ENCODE measurements at regions not wholly inside any gene's neighbourhood (a gene's known extent, or its start where the extent isn't known, plus 50 kb on each side); places are given as distances from the start of the nearest gene placed in this dataset.
A peak's percentile ranks its signal among the peaks of the same experiment; 100 is the strongest.

DNA sequence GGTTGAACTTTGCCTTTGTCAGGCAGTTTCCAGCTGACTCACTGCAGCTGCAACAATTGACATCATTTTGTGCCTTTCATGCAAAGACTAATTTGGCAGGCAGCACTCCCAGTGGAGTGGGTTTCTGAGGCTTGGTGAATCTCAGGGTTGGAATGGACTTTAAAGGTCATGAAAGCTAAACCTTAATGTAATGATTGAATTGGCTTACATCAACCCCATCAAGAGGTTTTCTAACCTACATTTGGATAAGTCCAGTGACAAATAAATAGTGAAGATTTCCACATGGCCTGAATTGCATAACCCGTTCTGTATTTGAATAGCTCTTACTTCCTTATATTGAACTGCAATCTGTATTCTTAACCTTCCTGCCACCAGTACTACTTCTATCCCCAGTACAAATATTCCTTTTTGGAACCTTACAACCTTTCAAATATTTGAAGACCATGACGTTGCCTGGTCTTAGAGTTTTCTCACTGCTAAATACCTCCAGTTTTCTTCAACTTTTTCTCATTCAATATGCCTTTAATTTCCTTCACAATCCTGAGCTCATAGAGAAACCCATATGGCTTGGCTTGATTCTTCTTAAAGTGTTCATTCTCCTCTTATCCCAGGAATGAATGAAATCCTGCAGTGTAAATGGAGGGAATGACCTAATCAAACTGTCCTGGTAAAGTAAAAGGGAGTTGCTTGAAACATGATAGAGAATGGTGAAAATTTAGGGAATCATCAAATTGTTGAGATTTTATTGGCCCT, 168.1 kb upstream of the NOVA1 start:
- peak; percentile 69 for DNase-seq (ENCODE audit: low read depth)

DNA sequence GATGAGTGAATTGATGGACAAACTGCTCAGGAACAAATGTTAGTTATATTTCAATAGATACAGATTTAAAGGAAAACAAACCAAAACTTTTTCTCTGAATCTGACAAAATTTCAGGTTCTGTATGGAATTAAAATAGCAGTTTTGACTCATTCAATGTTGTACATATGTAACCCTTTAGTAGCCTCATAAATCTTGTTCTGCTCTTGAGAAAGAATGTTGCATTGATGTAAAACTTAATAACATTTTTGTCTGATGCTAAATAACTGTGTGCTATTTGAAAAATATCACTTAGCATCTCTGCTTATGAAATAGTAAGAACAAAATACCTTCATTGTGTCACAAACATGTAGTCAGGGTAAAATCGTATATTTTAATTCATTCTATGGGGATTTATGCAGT, 168.9 kb upstream of the NOVA1 start:
- no peak for DNase-seq (ENCODE audit: low read depth)

DNA sequence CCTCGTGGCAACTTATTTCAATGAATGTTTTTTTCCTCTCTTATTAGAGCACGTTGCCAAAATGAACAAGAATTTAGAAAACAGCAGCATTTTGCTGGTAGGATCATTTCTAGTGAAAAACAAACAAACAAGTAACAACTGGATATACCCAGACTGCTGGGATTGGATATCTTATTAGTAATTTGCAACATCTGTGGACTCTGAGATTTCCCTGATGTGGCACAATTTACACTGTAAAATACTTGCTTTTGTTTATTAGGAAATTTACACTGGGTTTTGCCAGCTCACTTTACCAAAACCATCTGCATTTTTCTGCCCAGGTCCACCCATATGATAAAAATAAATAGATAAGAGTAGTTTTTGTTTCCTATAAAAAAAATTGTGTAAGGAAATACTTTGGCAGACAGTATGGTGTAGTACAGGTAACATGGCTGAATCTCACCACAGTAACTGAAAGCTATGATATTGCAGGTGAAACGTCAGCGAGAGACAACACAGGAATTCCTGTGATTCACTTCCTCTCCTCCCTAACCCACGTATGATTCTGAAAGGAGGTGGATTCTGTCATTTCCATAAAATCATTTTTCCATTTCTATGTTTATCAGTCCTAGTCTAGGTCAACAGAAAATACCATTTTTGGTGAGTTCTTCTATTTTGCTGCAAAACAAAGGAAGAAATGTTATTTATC, 176.2 kb upstream of the NOVA1 start:
- no peak for DNase-seq (ENCODE audit: low read depth)

DNA sequence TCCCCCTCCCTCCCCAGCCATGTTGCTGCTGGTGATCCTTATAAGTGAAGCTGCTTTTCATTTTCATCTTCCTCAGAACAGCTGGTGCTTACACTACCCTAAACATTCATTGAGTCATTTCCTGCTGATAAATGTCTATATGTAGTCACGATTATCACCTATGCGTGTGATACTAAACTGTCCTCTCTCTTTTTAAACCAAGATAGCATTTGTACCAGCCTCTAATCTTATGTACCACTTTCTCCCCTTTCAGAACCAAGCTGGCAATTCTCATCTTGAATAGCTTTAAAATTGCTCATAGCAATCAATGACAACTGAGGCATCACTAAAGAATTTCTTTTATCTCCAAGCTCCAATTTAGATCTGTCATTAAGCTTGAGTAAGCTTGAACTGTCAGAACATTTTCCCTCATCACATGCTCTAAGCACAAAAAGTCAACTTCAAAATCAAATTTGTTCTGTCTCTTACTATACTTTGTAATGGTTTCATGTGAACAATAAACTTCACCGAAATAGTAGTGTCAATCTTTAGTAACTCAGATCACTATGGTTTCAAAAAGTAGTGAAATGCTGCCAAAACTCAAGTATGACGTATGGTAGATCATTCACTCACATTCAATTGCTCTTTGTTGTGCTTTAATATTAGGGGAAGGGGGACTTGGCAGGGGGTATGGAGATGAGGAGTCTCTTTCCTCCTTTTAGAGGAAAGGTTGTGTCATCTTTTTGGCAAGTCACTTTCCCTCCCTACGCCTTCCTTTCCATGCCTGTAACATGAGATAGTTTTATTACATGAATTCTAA, 178.1 kb upstream of the NOVA1 start:
- peak; percentile 24 for DNase-seq (ENCODE audit: low read depth)

DNA sequence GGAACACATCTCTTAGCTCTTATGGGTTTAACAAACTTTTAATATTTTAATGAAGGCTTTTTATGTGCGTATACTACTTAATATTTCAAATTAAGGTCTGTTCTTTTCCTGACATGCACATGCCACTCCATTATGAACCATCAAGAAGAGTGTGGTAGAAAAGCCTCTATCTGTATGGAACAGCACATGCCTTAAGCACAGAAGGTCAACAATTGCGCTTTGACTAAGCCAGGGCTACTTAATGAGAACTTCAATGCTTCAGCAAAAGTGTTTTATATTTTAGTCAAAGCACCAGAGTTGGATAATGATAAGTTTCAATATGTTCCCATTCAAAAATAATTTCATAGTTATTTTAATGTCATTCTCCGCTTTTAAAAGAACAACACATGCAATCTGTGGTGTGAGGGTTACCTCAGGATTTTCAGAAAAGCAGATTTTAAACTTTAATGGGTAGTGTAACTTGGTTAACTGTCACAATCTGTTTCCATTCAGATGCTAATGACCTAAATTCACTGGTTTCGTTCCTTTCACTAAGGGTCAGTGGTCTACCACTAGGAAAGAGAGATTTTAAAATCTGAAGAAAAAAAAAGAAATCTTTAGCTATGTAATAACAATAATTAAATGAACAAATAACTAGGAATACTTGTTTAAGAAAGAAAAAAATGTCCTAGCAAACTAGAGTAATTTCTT, 193.4 kb upstream of the NOVA1 start:
- no peak for DNase-seq (ENCODE audit: low read depth)

DNA sequence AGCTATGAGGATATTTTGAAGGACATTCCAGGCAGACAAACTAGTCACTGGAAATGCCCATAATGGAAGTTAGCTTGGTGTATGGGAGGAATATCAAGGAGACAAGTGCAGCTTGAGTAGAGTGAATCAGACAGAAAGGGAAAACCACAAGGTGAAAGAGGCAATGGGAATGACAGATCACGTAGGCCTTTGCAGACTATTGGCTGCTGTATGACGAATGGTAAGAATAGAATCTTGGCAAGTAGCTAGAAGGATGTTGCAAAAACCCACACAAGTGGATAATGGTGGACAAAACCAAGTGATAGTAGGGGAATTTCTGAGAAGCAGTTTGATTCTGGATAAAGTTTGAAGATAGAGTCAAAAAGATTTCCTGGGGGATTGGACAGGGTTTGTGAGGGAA, 196.9 kb upstream of the NOVA1 start:
- peak; percentile 8 for DNase-seq (ENCODE audit: low read depth)

DNA sequence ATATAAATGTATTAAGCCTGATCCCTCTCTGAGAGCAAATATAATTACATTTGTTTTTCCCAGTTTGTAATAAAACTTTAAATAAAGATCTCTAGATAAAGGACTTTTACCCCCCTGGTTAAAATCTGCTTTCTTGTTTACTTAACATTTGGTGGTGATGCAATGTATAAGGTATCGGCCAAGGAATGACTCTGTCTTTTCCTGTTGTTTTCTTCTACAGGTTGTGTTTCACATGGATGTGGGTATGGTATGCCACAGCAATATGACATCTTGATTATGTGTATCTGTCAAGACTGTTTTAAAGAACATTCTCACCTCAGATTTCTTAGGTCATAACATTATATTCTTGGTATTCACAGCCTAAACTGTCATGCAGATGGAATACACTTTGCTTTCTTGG, 210.6 kb upstream of the NOVA1 start:
- DNase-seq (ENCODE audit: low read depth): no peak

DNA sequence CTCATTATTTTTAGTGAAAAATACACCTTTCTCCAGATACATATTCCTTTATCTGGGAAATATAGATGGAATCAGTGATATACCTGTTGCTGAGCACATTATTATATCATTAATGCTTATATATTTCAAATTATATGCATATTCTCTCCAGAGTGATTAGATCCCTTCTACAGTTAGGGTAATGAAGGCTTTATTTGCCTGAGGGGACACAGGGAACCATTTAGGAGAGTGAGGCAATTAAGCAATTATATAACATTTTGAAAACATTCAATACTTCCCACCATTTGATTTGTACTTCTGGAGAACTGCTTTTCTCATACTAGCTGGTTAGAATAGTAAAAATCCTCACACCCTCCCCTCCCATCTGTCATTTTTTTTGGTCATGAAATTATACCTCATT, 212.8 kb upstream of the NOVA1 start:
- DNase-seq (ENCODE audit: low read depth): no peak

DNA sequence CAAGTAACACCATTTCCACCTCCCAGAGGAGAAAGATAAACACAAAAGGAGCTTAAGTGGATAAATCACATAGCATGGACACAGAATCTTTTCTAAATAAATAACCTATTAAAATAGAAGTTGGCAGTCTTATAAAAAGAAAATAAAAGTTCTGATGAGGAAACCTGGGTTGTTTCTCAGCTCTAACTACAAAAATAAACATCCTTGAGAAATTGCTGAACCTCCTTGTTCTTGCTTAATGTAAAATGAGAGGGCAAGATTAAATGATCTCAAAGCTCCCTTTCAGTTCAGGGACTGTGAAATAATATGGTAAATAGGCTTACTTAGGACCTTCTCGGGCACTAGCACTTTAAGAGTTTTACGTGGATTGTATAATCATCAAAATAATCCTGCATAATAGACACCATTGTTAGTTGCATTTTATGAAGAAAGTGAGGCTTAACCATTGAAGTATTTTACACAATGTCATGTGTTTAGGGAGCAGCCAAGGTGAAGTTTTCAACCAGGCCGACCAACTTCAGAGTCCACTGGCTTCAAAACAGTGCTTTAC, 214.0 kb upstream of the NOVA1 start:
- no peak for DNase-seq (ENCODE audit: low read depth)

DNA sequence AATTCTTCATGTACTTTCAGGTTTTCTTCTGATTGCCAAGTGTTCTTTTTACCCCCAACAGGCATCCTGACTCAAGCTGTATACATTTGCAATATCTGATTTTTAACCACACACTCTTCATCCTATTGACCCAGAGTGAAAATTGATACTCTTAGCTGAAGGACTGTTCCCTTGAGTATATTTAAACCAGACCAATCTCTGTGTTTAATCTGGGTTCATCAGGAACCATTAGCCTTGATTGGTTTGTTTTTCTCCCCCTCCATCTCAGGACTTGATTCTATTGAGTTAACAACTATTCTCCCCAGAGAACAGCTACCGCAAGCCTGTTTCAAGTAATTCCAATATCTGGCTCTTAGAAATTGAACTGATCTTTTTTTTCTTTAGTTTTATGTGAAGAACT, 222.3 kb upstream of the NOVA1 start:
- DNase-seq (ENCODE audit: low read depth): no peak

DNA sequence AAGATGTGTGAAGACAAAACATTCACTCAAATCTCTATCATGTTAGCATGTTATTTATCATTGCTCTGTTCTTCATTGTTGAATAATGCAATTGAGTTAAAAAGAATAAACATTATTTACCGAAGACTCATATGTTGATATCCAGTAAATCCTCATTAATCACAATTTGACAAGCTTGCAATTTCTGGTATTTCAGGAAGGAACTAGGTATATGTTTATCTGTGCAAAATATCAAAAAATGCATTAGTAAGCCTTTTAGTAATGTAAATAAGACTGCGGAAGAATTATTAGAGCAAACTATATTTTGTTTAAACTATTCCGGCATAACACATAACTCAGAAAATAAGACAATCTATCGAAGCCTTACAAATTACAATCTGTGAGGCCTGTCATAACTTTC, 222.7 kb upstream of the NOVA1 start:
- DNase-seq (ENCODE audit: low read depth): no peak

DNA sequence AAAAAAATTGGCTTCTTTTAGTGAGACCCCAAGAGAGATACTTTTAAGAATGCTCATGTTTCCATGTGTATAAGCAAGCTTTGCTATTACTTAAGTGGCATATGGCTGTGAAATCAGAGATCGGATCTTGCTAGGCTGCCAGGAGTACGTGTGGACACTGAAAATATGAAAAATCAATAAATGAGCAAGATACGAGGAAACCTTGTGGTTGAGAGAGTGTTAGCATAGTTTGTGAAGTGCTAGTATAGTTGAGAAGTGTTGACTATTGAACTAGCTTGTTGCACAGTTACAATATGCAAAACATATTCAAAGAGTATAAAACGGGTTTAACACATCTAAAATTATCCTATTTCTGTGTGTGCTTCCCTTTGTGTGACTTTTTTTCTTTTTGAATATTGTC, 230.9 kb upstream of the NOVA1 start:
- DNase-seq (ENCODE audit: low read depth): no peak

DNA sequence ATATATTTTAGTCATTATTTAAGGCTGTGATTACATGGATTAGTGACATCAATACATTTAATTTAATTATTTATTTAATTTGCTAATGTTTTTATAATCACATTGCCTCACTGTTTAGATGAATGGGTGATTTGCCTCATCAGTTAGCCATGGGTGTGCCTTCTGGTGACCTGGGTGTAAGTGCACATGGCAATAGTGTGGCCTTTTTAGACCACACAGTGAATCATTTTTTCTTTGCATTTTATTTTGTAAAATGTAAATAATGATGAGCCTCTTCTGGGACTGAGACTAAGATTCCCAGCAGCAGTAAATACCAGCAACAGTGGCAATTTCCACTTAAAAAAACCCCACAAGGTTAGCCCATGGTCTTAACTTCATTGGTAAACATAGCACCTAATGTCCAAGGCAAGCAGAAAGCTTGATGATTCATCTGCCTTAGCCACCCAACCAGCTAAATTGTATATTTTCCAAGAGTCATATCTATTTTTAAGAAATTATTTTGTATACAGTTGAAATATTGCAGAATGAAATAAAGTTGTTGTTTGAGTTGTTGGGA, 235.9 kb upstream of the NOVA1 start:
- DNase-seq (ENCODE audit: low read depth): no peak

DNA sequence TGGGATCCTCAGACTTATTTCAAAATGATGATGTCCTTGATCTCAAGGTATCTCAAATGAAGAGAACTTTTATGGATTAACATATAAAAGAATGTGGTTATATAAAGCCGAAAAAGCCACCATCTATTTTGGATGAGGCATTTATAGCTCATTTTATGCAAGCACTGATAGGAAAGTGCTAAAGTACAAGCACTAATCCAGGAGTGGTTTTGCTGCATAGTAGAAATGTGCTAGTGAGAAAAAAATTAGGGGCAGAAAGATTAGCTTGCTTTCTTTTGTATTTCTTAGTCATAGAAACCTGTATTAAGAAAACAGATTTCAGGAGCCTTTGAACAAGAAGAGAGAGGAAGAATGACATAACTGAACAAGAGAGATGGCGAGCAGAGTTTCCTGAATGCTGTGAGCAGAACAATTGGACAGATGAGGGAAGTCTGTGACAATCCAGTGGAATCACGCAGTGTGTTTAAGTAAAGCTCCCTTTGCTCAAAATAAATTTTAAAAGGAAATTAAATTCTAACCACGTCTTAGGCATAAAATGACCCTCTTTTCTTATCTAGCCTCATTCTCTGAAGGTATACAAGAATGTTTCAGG, 238.2 kb upstream of the NOVA1 start:
- no peak for DNase-seq (ENCODE audit: low read depth)

DNA sequence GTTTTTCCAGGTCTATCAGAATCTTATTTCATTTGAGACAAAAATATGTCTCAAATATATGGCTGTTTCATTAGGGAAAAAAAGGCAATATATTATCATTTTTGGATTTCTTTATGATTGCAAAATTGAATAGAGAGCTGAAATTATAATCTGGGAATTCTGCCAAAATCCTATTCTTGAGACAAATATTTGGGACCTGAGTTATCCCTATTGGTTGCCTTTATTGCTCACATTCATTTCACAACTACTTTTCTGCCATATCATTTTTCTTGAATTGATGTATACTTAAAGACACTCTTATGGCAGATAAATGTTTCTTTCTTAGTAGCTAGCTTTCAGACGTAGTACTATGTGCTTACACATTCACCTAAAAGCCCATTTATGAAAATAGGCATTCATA, 241.6 kb upstream of the NOVA1 start:
- no peak for DNase-seq (ENCODE audit: low read depth)

DNA sequence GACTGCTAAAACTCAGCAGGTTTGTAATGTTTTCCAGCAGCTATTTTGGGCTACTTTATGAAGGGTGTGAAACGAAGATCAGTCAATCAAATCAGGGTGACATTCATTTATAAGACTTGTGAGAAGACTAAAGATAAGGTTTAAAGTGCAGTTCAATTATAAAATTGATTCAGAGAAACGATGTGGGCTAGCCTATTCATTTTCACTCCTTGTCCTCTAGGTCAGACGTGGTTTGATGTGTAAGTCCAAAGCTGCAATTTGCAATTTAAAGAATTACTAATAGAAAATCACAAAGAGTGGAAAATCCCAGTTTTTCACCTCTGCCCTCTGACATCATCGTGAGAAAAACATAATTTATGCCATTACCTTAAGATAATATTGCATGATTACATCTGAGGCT, 243.5 kb upstream of the NOVA1 start:
- peak; percentile 23 for DNase-seq (ENCODE audit: low read depth)

DNA sequence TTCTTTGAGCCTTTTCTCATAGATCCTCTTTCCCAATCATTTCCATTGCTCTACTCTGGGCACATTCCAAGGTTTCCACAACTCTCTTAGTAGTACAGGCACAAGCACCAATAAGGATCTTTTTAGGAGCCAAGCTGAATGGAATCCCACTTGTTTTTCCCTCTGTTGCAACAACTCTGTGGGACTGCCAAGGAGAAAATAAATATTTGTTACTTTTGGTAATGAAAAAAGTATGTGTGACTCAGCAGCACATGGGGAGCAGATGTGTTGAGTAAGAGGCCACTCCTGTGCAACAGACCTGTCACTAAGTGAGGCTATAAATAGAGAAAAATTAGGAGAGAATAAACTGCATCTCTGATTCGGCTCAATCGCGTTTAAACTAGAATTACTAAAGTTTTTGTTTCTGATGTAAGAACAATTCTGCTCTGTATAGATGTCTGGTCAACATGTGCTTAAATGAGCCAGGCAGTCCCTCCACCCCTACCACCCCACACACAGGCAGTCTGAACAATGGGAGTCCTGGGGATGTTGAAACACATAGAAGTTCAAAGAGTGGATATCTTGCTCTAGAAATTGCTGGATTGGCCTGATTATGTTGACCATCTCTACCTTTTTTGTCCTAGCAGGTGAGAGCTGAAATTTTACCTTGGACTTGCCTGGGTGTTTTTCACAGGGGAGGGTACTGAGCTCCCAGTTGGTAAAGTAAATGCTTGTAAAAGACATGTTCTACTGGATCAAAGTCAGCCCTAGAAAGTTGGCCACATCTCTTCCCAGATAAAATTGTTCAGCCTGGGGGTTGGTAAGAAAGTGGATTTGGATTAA, 244.3 kb upstream of the NOVA1 start:
- peak; percentile 94 for DNase-seq (ENCODE audit: low read depth)

DNA sequence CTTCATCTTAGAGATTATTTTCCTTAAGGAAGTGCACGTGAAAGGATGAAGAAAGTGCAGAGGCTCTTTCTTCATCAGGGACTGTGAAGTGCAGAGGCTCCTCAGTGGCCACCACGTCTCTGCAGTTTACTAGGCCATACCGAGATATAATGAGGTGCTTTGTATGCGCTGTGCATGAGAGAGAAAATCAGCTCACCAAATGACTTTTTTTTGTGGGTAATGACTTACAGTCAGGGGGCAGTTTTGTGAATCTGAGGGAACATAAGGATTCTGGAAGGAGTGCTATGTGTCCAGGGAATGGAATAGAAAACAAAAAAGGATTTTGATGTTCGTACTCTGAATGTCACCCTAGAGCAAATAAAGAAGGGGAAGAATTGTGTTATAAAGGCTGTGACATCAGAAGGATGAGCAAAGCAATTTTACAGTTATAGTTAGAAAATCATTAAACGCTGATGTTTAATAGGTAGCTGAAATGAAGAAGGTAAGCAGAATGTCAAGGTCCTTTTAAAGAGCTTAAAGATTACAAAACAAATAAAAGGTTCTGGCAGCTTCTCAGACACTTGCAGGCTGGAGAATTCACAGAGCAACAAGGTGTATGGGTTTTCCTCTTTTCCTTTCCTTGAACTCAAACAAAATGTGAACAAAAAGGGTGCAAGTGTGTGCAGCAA, 247.5 kb upstream of the NOVA1 start:
- DNase-seq (ENCODE audit: low read depth): no peak

DNA sequence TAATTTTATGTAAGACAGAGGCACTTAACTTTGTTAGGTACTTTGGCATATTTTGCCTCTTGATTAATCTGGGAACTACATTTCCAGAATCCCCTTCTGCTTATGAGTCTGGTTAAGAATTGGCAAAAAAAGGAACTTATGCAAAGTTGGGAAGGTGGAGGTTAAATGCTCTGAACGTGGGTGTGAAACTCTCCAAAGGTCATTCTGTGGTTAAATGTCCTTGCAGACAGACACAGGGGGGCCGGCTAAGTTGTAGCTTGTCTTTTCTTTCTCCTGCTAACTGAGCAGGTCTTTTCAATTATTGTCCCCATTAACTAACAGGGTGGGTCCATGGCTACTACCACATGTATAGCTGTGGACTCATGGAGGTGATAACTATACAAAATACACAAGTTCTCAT, 248.6 kb upstream of the NOVA1 start:
- no peak for DNase-seq (ENCODE audit: low read depth)
